ENCODE measurements at regions not wholly inside any gene's neighbourhood (a gene's known extent, or its start where the extent isn't known, plus 50 kb on each side); places are given as distances from the start of the nearest gene placed in this dataset.

DNA sequence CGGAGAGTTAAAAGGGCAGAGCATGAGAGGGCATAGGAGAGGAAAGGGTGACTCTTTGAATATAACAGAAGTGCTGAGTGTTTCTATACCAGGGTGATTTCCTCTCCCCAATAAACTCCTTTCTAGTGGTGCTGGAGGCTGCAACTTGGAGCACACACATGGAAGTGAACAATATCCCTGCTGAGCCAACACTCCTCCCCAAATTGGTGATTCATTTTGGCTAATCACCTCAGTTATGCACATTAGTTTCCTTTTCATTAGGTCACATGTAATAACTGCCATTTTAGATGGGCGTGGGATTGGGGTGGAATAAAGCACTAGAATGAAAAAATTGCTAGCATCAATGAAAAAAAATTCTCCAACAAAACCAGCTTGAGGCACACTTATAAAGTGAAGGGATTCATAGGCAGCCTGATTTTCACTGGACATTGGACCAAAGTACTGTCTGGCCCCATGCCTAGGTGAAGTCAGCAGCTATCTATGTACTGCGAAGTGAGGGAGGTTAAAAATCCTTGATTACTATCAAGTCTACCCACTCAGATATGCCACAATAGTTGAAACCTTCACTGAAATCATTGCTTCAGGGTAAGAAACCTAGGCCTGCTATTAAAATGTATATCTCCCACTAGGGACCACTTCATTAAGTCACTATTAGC lies 174.0 kb downstream of the GLUD2 start:
- Mint-ChIP-seq H3K36me3 (no peaks in the 10 kb centered on the region), H3K9me3 (peaks cover under 1 to 4% of the 10 kb centered on the region in 2 donors), H3K4me1 (no peaks in the 10 kb centered on the region), H3K4me3 (no peak overlapping the region), H3K27ac (no peak overlapping the region), H3K27me3 (no peaks in the 10 kb centered on the region)
- ATAC-seq (replicated peaks) = no peak
- no peak for DNase-seq

DNA sequence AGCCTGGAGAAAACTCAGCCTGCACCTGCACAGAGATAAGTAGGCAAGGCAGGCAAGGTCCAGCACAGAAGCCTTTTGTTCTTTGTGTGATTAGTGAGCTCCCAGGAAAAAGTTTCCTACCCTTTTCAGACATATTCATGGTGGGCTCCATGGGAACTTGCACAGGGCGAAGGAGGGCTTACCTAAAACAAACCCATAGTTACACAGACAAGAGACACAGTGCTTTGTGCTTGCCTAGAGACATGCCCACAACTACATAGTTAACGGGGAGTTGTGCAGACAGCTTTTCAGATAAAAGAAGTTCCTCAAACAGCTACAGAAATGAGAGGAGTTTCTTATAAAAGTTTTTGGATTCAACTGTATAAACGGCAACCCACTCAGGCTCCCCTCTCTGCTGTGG lies 180.5 kb downstream of the GLUD2 start:
- no peaks in the 10 kb centered on the region for H3K4me1 Mint-ChIP-seq
- ATAC-seq (replicated peaks) (no peak), DNase-seq (no peak)
- no peak overlapping the region for H3K27ac Mint-ChIP-seq
- no peaks in the 10 kb centered on the region for H3K36me3 Mint-ChIP-seq
- no peaks in the 10 kb centered on the region for H3K27me3 Mint-ChIP-seq
- no peak overlapping the region for H3K4me3 Mint-ChIP-seq
- H3K9me3 Mint-ChIP-seq = peaks cover 2 to 4% of the 10 kb centered on the region in 2 donors

DNA sequence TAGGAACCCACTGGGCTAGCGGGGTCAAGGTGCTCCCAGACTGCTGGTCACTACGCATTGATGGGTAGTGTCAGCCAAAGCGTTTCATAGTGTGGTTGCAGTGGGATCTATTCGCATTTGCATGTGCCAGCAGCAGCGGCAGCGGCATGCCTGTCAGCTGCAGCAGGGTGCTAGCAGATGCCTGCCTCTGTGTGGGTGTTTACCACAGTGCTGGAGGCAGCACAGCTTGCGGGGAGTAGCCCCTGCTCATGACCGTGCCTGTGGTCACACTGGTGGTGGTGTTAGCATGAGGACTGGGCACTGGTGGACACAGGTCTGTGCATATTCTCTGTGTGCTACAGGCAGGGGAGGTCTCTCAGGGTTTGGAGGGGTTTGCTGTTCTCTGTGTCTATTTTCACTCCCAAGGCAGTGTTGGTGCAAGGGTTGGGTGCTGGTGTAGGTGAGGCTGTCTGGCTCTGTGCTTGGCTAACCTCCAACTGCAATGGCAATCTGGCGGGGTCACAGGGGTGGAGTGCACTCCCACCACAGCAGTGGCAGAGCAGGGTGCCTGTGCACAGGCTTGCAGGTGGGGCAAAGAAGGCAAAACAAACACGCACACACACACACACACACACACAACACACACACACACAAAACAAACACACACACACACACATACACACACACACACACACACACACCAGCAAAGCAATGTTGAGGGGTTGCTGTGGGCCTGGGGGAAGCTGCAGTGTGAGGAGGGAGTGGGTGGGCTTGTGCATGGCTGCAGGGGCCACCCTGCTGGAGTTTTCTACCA lies 184.4 kb downstream of the GLUD2 start:
- Mint-ChIP-seq H3K9me3 (peaks cover 0 to 1% of the 10 kb centered on the region in 2 donors), H3K4me3 (no peak overlapping the region), H3K36me3 (no peaks in the 10 kb centered on the region), H3K4me1 (no peaks in the 10 kb centered on the region), H3K27ac (no peak overlapping the region), H3K27me3 (no peaks in the 10 kb centered on the region)
- ATAC-seq (replicated peaks) (no peak), DNase-seq (no peak)

DNA sequence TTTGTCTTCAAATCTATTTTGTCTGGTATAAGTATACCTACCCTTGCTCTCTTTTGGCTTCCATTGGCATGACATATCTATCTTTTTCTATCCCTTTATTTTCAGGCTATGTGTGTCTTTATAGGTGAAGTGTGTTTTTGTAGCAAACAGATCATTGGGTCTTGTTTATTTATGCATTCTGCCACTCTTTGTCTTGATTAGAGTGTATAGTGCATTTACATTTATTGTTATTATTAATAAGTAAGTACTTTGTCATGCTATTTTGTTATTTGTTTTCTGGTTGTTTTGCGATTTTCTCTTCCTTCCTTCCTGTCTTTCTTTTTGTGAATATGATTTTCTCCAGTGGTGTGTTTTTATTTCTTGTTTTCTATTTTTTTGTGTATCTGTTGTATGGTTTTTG lies 188.6 kb downstream of the GLUD2 start:
- H3K27me3 Mint-ChIP-seq = no peaks in the 10 kb centered on the region
- H3K9me3 Mint-ChIP-seq = peaks cover 0 to 1% of the 10 kb centered on the region in 2 donors
- H3K4me3 Mint-ChIP-seq = no peak overlapping the region
- no peaks in the 10 kb centered on the region for H3K36me3 Mint-ChIP-seq
- DNase-seq = no peak
- no peak for ATAC-seq (replicated peaks)
- H3K27ac Mint-ChIP-seq = no peak overlapping the region
- no peaks in the 10 kb centered on the region for H3K4me1 Mint-ChIP-seq

DNA sequence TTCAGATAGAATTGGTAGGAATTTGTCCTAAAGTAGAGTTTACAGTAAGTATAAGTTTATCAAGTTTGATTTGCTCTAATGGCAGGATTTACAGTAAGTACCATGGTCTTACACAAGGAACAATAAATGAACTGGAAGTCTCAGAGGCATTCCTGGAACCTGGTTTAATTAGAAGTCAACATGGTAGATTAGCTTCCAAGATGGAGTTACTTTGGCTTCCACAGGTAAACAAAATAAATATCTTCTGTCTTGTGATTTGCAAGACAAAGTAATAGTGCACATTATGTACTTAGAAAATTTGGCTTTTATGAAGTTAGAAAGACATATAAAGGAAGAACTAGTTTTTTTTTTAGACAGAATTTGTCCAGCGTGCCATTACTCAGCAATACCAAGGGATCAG lies 190.7 kb downstream of the GLUD2 start:
- H3K27ac Mint-ChIP-seq = no peak overlapping the region
- DNase-seq (no peak), ATAC-seq (replicated peaks) (no peak)
- no peaks in the 10 kb centered on the region for H3K36me3 Mint-ChIP-seq
- H3K4me3 Mint-ChIP-seq = no peak overlapping the region
- no peaks in the 10 kb centered on the region for H3K4me1 Mint-ChIP-seq
- H3K27me3 Mint-ChIP-seq = no peaks in the 10 kb centered on the region
- H3K9me3 Mint-ChIP-seq = peaks cover 1 to 3% of the 10 kb centered on the region in 2 donors

DNA sequence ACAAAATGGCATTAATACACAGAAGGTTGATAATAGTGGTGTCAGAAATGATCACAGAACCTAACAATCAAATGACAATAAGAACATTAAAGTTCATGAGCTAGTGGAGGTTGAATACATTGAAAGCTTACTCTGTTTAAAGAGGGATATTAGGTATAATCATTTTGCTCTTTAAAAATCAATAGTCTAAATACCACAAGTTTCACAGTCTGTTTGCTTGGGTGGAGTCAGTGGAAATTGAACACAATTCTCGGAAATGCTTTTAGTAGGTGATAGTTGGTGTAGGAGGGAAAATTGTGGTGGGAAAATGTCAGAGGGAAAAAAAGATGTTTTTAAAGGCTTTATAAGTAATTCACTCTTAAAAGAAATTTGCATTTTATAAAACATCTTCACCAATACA lies 197.1 kb downstream of the GLUD2 start:
- Mint-ChIP-seq H3K27ac (no peak overlapping the region), H3K9me3 (peaks cover 0 to 3% of the 10 kb centered on the region in 2 donors), H3K4me3 (no peak overlapping the region), H3K4me1 (no peaks in the 10 kb centered on the region), H3K27me3 (no peaks in the 10 kb centered on the region), H3K36me3 (no peaks in the 10 kb centered on the region)
- DNase-seq (no peak), ATAC-seq (replicated peaks) (no peak)

DNA sequence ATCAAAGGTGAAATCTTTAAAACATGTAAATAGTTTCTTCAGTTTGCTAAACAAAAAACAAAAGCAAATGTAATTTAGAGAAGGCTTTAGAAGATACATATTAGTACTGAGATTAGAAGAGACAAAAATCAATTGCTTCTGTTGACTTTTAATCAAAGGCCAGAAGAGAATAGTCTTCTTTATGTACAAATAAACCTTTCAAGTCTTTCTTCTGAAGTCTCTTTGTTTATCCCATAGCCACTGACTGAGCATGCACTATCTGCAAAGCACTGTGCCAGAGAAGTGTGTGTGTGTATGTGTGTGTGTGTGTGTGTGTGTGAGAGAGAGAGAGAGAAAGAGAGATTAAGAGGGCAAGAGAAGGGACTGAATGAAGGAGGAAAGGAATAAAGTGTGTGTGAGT lies 198.4 kb downstream of the GLUD2 start:
- Mint-ChIP-seq H3K4me3 (no peak overlapping the region), H3K27me3 (no peaks in the 10 kb centered on the region), H3K27ac (no peak overlapping the region), H3K9me3 (peaks cover 0 to 3% of the 10 kb centered on the region in 2 donors), H3K36me3 (no peaks in the 10 kb centered on the region), H3K4me1 (no peaks in the 10 kb centered on the region)
- ATAC-seq (replicated peaks) (no peak), DNase-seq (no peak)

DNA sequence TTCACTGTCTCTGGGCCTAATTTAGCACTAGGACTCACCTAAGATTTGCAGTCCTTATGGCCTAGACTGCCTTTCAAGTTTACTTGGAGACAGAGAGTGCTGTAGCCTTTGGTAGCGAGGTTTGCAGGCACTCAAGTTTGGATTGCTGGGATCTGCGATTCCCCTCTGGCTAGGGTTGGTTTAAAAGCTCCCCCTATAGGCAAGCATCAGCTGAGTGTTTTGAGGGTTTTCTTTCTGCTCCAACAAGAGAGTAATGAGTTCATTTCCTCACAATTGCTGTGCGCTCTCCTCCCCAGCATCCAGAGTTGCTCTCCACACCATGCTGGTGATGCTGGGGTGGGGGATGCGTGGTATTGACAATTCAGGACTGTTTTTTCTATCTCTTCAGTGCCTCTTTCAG lies 206.9 kb downstream of the GLUD2 start:
- H3K27me3 Mint-ChIP-seq = peaks cover 0 to 4% of the 10 kb centered on the region in 2 donors
- H3K36me3 Mint-ChIP-seq = no peaks in the 10 kb centered on the region
- no peak overlapping the region for H3K4me3 Mint-ChIP-seq
- DNase-seq (no peak), ATAC-seq (replicated peaks) (no peak)
- H3K27ac Mint-ChIP-seq = no peak overlapping the region
- no peaks in the 10 kb centered on the region for H3K4me1 Mint-ChIP-seq
- H3K9me3 Mint-ChIP-seq = no peaks in the 10 kb centered on the region

DNA sequence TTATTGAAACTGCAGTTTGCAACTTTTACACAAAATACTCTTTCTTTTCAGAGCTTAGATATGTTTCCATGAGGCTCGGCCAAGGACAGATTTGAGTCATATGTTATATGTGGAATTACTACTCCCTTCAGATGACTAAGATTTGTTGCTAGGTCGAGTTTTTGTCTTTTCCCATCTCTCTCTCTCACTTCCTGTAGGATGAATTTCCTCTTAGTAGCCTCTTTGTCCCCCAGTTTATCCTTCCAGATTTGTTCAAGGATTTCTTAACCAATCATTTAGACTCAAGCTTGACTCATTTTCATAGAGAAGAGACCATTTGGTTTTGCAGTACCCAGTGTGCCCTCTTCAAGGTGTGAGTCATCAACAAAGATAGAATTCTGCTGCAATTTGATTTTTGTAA lies 209.2 kb downstream of the GLUD2 start:
- H3K4me3 Mint-ChIP-seq = no peak overlapping the region
- no peaks in the 10 kb centered on the region for H3K4me1 Mint-ChIP-seq
- ATAC-seq (replicated peaks) (no peak), DNase-seq (no peak)
- H3K36me3 Mint-ChIP-seq = no peaks in the 10 kb centered on the region
- peaks cover 0 to 4% of the 10 kb centered on the region in 2 donors for H3K27me3 Mint-ChIP-seq
- no peak overlapping the region for H3K27ac Mint-ChIP-seq
- H3K9me3 Mint-ChIP-seq = no peaks in the 10 kb centered on the region

DNA sequence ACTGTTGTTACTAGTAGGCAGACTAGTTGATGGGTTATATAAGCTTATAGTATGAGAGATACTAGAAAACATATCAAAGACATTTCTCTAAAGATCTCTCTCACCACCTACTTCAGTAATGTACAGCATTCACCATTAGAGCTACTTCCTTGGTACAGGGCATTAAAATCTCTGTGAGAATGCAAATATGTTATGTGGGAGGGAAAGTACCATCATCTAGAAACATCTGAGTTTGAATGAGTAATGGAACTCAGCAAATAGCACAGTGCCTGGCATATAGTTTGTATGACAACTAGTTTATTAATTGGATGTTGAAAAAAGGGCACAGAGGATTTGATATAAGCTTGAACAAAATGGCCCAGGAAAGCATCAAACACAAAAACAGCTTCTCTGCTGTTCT lies 211.1 kb downstream of the GLUD2 start:
- no peaks in the 10 kb centered on the region for H3K36me3 Mint-ChIP-seq
- no peaks in the 10 kb centered on the region for H3K4me1 Mint-ChIP-seq
- H3K27me3 Mint-ChIP-seq = peaks cover 0 to 4% of the 10 kb centered on the region in 2 donors
- DNase-seq = no peak
- ATAC-seq (replicated peaks) = peak in 1 of 2 donors; percentile 25
- H3K9me3 Mint-ChIP-seq = no peaks in the 10 kb centered on the region
- H3K27ac Mint-ChIP-seq = no peak overlapping the region
- no peak overlapping the region for H3K4me3 Mint-ChIP-seq

DNA sequence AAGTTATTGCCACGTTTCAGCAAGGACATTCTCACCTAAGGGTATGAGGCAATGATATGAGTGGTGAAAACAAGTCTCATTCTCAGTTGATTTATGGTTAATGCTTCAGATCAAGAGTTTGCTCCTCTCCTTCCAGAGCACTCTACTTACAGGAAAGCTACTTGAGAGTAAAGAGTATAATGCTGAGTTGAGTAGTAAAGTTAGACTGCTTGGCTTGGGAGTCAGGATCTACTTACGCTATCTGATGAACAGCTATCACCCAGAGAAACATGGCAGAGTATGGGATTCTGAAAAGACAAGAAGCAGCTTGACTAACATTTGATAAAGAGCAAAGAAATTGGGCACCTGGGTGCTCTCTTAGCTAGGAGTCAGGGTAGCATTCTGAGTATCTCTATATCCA lies 211.8 kb downstream of the GLUD2 start:
- ATAC-seq (replicated peaks) (no peak), DNase-seq (no peak)
- no peaks in the 10 kb centered on the region for H3K4me1 Mint-ChIP-seq
- H3K27ac Mint-ChIP-seq = no peak overlapping the region
- H3K4me3 Mint-ChIP-seq = no peak overlapping the region
- H3K27me3 Mint-ChIP-seq = peaks cover 0 to 4% of the 10 kb centered on the region in 2 donors
- H3K36me3 Mint-ChIP-seq = no peaks in the 10 kb centered on the region
- no peaks in the 10 kb centered on the region for H3K9me3 Mint-ChIP-seq

DNA sequence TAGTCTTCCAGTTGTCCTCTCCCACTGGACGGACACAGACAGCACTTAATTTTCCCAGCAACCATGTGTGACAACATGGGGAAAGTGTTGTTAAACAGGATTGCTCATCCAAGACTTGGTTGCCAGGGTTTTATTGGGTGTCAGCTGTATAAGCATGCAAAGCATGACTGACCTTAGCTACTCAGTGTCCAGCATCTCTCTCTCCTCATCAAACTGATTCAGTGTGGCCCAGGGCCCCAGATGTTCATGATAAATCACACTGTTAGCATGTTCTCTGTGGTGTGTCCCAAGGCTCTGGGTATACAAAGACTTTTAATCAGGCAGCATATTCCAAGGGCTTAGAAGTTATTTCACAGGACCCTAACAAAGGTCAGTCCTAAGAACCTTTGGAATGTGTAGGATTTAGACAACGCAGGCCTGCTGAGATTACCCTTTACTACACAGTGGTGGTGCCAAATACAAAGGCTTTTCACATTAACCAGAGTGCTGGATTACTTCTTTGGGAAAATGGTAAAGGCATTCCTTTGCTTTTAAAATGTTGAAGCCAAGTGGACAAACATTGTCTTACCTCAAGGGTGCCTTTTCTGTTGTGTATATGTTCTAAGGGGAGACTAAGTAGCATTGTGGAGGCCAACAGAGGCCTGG lies 213.3 kb downstream of the GLUD2 start:
- no peaks in the 10 kb centered on the region for H3K9me3 Mint-ChIP-seq
- no peak overlapping the region for H3K27ac Mint-ChIP-seq
- no peak for ATAC-seq (replicated peaks)
- H3K4me1 Mint-ChIP-seq = no peaks in the 10 kb centered on the region
- no peak for DNase-seq
- no peak overlapping the region for H3K4me3 Mint-ChIP-seq
- no peaks in the 10 kb centered on the region for H3K36me3 Mint-ChIP-seq
- H3K27me3 Mint-ChIP-seq = peaks cover 0 to 4% of the 10 kb centered on the region in 2 donors

DNA sequence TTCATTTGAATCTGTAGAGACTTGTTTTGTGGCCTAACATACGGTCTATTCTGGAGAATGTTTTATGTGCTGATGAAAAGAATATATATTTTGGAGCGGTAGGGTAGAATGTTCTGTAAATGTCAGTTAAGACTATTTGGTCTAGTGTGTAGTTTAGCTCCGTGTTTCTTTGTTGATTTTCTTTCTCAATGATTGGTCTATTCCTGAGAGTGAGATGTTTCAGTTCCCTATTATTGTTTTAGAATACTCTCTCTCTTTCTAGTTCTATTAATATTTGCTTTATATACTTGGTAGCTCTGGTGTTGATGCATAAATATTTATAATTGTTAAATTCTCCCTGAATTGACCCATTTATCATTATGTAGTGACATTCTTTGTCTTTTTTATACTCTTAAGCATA lies 236.5 kb downstream of the GLUD2 start:
- Mint-ChIP-seq H3K27me3 (peaks cover 0 to 3% of the 10 kb centered on the region in 2 donors), H3K4me1 (no peaks in the 10 kb centered on the region), H3K9me3 (peaks cover 8 to 21% of the 10 kb centered on the region in 2 donors), H3K4me3 (no peak overlapping the region), H3K27ac (no peak overlapping the region), H3K36me3 (no peaks in the 10 kb centered on the region)
- no peak for ATAC-seq (replicated peaks)
- DNase-seq = no peak

DNA sequence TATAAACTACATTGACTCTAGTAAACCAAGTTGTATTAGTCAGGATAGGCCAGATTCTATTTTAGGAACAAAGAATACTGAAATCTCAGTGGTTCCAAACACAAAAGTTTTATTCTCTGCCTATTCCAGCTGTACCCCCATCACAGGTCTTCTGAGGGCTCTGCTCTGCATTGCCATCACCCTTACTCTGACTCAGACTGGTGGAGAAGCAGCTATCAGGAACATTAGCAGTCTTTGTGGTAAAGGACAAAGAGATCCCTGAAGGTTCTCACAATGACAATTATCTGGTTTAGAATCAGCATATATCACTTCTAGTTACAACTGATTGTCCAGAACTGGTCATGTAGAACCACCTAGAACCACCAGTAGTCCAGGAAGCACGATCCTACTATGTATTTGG lies 251.1 kb downstream of the GLUD2 start:
- no peak overlapping the region for H3K27ac Mint-ChIP-seq
- no peaks in the 10 kb centered on the region for H3K27me3 Mint-ChIP-seq
- H3K9me3 Mint-ChIP-seq = no peaks in the 10 kb centered on the region
- no peaks in the 10 kb centered on the region for H3K36me3 Mint-ChIP-seq
- ATAC-seq (replicated peaks) (no peak), DNase-seq (no peak)
- no peaks in the 10 kb centered on the region for H3K4me1 Mint-ChIP-seq
- no peak overlapping the region for H3K4me3 Mint-ChIP-seq

DNA sequence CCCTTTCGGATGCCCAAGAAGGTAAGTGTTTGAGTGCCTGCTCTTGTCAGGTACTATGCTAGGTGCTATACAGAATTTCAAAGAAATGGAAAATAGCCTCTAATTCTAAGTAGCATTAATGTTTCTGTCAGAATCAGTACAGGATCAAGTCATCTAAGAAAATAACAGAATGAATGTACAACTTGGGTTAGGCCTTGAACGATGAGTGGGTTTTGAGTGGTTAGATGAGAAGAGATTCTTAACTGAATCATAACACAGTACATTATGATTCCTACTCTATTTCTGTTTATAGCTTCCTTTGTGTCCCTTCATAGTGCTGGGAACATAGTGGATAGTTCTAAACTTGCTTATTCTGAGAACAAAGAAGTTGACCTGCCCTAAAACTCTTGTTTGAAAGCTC lies 253.9 kb downstream of the GLUD2 start:
- no peak for ATAC-seq (replicated peaks)
- DNase-seq = no peak
- no peaks in the 10 kb centered on the region for H3K4me1 Mint-ChIP-seq
- H3K27me3 Mint-ChIP-seq = no peaks in the 10 kb centered on the region
- H3K9me3 Mint-ChIP-seq = no peaks in the 10 kb centered on the region
- no peak overlapping the region for H3K4me3 Mint-ChIP-seq
- H3K36me3 Mint-ChIP-seq = no peaks in the 10 kb centered on the region
- no peak overlapping the region for H3K27ac Mint-ChIP-seq

Data from stimulated activated naive B cell treated with anti-CD40 and anti-IgM and Interleukin-4, amounts not matched to agents 10 μg/mL and 1 μg/mL and 100 μg/mL, for 72 hours (primary cell).